GM12874 (cell line): ENCODE measurements at regions not wholly inside any gene's neighbourhood (a gene's known extent, or its start where the extent isn't known, plus 50 kb on each side); places are given as distances from the start of the nearest gene placed in this dataset.

Experiments
- TF ChIP-seq, protein P1 (sequence below): IDR thresholded peaks from 2 replicates; pipeline ENCODE4 v1.5.1; 2011; ENCODE audit warnings: low read depth, mild to moderate bottlenecking, control low read depth, low read length, moderate library complexity; ENCODE audit not compliant: insufficient read depth

DNA sequence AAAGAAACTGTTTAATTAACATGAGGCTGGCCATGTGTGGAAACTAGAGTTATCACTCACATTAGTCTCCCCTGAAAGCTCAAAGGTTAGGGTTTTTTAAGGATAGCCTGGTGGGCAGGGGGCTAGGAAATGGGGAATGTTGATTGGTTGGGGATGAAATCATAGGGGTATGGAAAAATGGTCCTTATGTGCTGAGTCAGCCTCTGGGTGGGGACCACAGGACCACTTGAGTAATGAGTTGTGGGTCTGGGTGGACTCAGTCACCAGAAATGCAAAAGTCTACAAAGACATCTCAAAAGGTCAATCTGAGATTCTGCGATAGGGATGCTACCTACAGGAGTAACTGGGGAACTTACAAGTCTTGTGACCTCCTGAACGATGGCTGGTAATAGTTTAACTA lies 362.8 kb downstream of the DMAC1 start:
- TF ChIP-seq, protein P1, sequence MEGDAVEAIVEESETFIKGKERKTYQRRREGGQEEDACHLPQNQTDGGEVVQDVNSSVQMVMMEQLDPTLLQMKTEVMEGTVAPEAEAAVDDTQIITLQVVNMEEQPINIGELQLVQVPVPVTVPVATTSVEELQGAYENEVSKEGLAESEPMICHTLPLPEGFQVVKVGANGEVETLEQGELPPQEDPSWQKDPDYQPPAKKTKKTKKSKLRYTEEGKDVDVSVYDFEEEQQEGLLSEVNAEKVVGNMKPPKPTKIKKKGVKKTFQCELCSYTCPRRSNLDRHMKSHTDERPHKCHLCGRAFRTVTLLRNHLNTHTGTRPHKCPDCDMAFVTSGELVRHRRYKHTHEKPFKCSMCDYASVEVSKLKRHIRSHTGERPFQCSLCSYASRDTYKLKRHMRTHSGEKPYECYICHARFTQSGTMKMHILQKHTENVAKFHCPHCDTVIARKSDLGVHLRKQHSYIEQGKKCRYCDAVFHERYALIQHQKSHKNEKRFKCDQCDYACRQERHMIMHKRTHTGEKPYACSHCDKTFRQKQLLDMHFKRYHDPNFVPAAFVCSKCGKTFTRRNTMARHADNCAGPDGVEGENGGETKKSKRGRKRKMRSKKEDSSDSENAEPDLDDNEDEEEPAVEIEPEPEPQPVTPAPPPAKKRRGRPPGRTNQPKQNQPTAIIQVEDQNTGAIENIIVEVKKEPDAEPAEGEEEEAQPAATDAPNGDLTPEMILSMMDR: no peak

DNA sequence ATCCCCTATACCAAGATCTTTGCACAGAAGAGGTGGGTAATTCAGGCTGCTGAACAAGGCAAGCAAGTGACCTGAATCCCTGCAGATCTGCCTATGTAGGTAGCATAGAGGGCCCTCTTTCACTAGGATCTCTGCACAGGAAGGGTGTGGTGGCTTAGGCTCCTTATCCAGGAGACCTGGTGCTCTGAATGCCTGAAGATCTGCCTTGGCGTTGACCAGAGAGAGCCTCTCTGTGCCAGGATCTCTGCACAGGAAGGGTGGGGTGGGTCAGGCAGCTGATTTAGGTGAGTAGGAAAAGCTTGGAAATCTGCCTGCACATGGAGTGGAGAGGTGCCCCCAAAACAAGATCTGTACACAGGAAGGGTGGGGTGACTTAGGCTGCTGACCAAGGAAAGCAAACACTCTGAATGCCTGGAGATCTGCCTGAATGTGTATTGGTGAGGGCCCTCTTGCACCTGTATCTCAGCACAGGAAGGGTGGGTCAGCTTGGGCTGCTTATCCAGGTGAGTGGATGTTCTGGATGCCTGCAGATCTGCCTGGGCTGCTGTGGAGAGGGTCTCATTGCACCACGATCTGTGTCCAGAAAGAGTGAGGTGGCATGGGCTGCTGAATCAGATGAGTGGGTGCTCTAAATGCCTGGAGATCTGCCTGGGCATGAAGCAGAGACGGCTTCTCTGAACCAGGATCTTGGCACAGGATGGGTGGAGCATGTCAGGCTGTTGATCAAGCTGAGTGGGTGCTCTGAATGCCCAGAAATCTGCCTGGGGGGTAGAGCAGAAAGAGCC lies 365.9 kb downstream of the DMAC1 start:
- TF ChIP-seq, protein P1: no peak

DNA sequence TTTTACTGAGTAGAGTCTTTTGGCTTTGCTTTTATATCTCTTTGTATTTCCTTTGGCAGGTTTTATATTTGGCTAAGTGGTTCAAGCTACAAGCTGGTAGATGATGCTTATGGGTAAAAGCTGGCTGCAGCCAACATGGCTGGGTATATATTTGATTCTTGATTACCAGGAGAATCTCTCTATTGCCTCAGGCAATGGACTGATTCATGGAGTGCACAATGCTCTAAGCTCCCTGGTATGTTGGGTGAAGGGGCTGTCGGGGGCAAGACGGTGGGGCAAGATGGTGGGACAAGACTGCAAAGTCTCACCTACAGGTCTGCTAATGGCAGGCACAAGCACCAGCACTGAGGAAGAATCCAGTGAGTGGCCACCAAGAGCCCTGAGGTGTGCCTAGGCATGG lies 366.6 kb downstream of the DMAC1 start:
- TF ChIP-seq, protein P1: no peak

DNA sequence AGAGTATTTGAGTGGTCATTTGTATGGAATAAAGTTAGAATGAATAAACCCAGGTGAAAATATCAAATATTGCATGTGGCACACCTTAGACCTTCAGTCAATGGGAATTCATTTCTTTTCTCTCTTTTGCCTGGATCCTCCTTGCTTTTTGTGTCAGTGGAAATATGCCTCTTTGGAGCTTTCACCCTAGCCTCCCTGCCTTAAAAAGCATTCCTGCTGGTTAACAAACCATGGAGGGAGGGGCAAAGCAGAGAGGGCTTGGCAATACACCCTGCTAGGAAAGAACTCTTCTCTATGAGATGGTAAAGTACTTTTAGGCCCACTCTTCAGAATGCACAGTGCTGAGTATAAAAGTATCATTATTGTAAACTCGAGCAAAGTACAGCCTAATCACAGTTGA lies 383.7 kb downstream of the DMAC1 start:
- TF ChIP-seq, protein P1: no peak

DNA sequence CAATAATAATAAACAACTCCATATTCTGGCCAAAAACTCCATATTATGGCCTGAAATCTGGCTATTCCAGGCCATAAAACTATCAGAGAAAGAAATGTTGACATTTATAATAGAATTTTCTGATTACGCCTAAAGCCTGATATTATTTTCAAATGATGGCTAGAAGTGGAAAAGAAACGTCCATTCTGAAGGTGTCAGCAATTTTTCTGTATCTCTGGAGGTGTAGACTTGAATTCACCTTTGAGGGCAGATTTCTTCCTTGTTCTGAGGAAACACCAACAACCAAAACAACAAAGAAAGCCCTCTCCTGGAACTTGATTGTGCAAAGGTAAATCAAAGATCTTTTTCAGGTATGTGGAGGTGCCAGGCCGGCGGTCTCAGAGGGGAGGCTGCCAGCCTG lies 390.7 kb downstream of the DMAC1 start:
- TF ChIP-seq, protein P1: no peak

DNA sequence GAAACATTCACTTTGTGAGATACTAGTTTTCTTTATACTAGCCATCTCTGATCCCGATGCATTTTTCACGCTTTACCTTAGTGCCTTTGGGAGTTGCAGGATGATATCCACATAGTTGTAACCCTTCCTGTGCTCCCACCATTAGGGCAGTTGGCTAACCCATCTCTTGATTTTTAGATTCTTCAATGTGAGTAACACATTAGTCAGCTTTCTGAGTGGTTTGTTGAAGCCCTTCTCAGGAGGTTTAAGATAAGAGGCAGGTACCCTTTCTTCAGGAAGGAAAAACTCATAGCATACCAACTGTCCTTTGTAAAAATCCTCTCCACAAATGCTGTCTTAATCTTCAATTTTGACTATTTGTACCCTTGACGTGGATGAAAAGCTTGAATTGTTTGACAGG lies 392.3 kb downstream of the DMAC1 start:
- TF ChIP-seq, protein P1: no peak

DNA sequence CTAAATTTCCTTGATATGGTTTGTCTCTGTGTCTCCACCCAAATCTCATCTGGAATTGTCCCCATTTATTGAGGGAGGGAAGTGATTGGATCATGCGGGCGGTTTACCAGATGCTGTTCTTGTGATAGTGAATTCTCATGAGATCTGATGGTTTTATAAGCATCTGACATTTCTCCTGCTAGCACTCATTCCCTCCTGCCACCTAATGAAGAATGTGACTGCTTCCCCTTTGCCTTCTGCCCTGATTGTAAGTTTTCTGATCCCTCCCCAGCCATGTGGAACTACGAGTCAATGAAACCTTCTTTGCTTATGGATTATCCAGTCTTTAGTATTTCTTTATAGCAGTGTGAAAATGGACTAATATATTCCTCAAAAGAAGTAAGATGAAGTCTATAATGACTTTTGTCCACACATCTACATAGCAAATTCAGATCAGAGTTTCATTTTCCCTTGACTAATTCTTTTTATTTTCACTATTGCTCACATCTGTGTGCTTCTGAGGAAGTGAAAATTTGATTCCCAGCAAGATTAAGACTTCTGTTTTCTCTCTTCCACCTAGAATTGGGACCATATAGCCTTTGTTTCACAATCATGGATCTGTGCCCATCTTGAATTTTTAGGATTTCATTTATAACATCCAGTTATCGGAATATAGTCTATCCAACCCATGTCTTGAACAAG lies 393.5 kb downstream of the DMAC1 start:
- TF ChIP-seq, protein P1: no peak
